ENCODE measurements at regions not wholly inside any gene's neighbourhood (a gene's known extent, or its start where the extent isn't known, plus 50 kb on each side); places are given as distances from the start of the nearest gene placed in this dataset.

GRCh38 chr3:28615071-28615470 is 266.4 kb upstream of the AZI2 start:
- H3K79me1 ChIP-seq (ENCODE audit: low read depth, low read length), result no peaks in the 10 kb centered on the region; the same call in 1 of the 2 replicates
- no peak overlapping the region for H2BK20ac ChIP-seq (ENCODE audit: low read length)
- no peaks in the 10 kb centered on the region for H4K20me1 ChIP-seq (replicated peaks in 1 of 2; ENCODE audit: control insufficient read depth in 1 of 2, insufficient read depth in 2 of 2, low read length in 2 of 2)
- H3K27ac ChIP-seq (ENCODE audit: low read depth, low read length), result no peak overlapping the region
- H3K23me2 ChIP-seq (ENCODE audit: low read depth, low read length), result no peaks in the 10 kb centered on the region
- H2BK15ac ChIP-seq (ENCODE audit: low read length), result no peak overlapping the region
- H2BK5ac ChIP-seq (ENCODE audit: low read depth, low read length), result no peak overlapping the region
- no peak overlapping the region for H2AFZ ChIP-seq (ENCODE audit: low read length)
- H3K14ac ChIP-seq (ENCODE audit: insufficient read length), result no peak overlapping the region
- 91% methylated on average over 5 of the region's 5 CpGs; no CpG with 5 or more reads in 1 of the 2 experiments for WGBS, 2 experiments (ENCODE audit: extremely low coverage in 1 of 2, insufficient coverage in 1 of 2, insufficient read length in 1 of 2, insufficient replicate concordance in 2 of 2, low coverage in 1 of 2, low lambda C conversion rate in 2 of 2, missing lambda C conversion rate in 1 of 2)
- H2BK120ac ChIP-seq (replicated peaks; ENCODE audit: low read depth, low read length), result no peak overlapping the region
- H3K4ac ChIP-seq (replicated peaks; ENCODE audit: insufficient read length, low read depth, low read length), result no peak overlapping the region
- no peak overlapping the region for H3K56ac ChIP-seq (replicated peaks; ENCODE audit: insufficient read length, low read depth, low read length)
- no peak overlapping the region for H3K18ac ChIP-seq (ENCODE audit: extremely low read depth, low read length)
- TF ChIP-seq CHD2 (IDR thresholded peaks at IDR 0.05; ENCODE audit: low read length) (no peak), SIN3A (conservative IDR thresholded peaks at IDR 0.05 in 1 of 2, IDR thresholded peaks at IDR 0.05 in 1 of 2; ENCODE audit: low read depth in 1 of 2, low read length in 2 of 2) (no peak), RAD21 (IDR thresholded peaks at IDR 0.05 in 1 of 2, conservative IDR thresholded peaks at IDR 0.05 in 1 of 2; ENCODE audit: low read depth in 2 of 2, low read length in 2 of 2) (no peak), BACH1 (IDR thresholded peaks at IDR 0.05; ENCODE audit: low read length) (no peak), GABPA (IDR thresholded peaks at IDR 0.05; ENCODE audit: borderline replicate concordance, insufficient read depth, low read length) (no peak), PHF8 (conservative IDR thresholded peaks at IDR 0.05; ENCODE audit: low read depth, low read length) (no peak), KDM1A (IDR thresholded peaks at IDR 0.05; ENCODE audit: borderline replicate concordance, low read length) (no peak), CEBPB (IDR thresholded peaks at IDR 0.05; ENCODE audit: low read depth, low read length) (0 out of 2 replicates have a peak, but pooled peaks have one; percentile 43)
- no peak overlapping the region for H3K4me2 ChIP-seq (ENCODE audit: insufficient read depth in 1 of 2, low read depth in 2 of 2, low read length in 2 of 2)
- no peak overlapping the region for H3K9ac ChIP-seq (replicated peaks in 1 of 4; ENCODE audit: extremely low read depth in 1 of 4, low read depth in 3 of 4, low read length in 3 of 4)
- ChIA-PET POLR2A (ENCODE audit: partially characterized antibody) (no interaction called here), CTCF (ENCODE audit: partially characterized antibody) (no interaction called here)
- H3K4me3 ChIP-seq (ENCODE audit: extremely low read depth in 1 of 4, insufficient read depth in 2 of 4, low read depth in 3 of 4, low read length in 4 of 4), result no peak overlapping the region
- DNase-seq (ENCODE audit: low read depth in 1 of 2, low spot score in 2 of 2) (no peak), FAIRE-seq (no peak)
- H3K4me1 ChIP-seq (replicated peaks in 1 of 4; ENCODE audit: control insufficient read depth in 3 of 4, insufficient read depth in 4 of 4, low read length in 3 of 4), result peaks cover 0 to 8% (median 7%) of the 10 kb centered on the region in 4 experiments; a peak in 4 of 7 replicates
- no peak overlapping the region for H3K23ac ChIP-seq (ENCODE audit: insufficient read length)
- H4K91ac ChIP-seq (replicated peaks; ENCODE audit: insufficient read length, low read length), result no peak overlapping the region
- H3K27me3 ChIP-seq (replicated peaks in 1 of 4; ENCODE audit: control insufficient read depth in 3 of 4, extremely low read depth in 1 of 4, insufficient read depth in 3 of 4, low read length in 3 of 4), result no peaks in the 10 kb centered on the region
- no peak overlapping the region for H4K5ac ChIP-seq (ENCODE audit: insufficient read length, low read depth, low read length)
- no peak overlapping the region for H2AK5ac ChIP-seq (ENCODE audit: low read depth, low read length)
- no peak overlapping the region; the same call in 1 of the 2 replicates for H4K8ac ChIP-seq (ENCODE audit: extremely low read depth, insufficient read depth, low read length)
- no peaks in the 10 kb centered on the region for H3K79me2 ChIP-seq (ENCODE audit: control insufficient read depth in 1 of 2, insufficient read depth in 2 of 2, low read length in 2 of 2)
- H2BK12ac ChIP-seq (ENCODE audit: low read depth, low read length), result no peak overlapping the region
- no peaks in the 10 kb centered on the region for H3K36me3 ChIP-seq (ENCODE audit: control insufficient read depth in 2 of 4, insufficient read depth in 4 of 4, low read length in 3 of 4)
- no peaks in the 10 kb centered on the region for H3K9me3 ChIP-seq (ENCODE audit: insufficient read depth in 2 of 2, low read depth in 1 of 2, low read length in 1 of 2)

Data from H1 (cell line).